ENCODE measurements at regions not wholly inside any gene's neighbourhood (a gene's known extent, or its start where the extent isn't known, plus 50 kb on each side); places are given as distances from the start of the nearest gene placed in this dataset.
A peak's percentile ranks its signal among the peaks of the same experiment; 100 is the strongest.

DNA sequence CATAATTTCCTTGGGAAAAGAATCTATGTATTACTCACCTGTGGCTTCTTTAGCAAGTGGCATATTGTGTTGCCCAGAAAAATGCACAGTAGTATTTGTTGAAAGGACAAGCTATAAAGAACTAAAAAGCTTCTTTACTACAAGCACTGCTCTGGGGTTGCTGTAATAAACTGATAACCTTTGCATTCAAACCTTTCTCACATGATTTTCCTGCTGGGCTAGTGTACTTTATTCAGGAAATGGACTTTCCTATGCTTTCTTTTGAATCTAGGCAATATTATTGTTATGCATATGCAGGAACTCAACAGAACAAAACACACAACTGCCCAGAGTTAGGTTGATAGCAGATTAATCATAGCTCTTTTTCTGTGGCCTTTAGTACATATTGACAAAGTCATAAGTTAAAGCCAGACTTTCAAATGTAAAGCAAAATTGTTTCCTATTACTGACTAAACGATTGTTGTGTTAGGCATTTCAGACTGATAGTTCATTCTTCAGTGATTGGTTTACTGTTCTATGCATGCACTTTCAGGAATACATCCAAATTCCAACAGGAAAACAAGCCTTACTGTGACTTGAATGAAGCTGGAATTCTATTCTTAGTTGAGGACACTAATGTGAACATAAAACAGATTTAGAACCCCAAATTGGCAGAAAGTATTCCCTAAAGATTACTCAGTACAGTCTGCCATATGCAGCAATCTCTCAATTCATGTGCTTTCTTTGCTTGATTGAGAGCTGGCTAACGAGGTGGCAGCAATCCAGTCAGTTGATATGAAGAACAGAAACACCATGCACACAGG, 564.3 kb upstream of the NEGR1 start:
- no peaks in the 10 kb centered on the region for H3K27me3 ChIP-seq (ENCODE audit: control insufficient read depth, insufficient read depth, low read length)
- no peaks in the 10 kb centered on the region for H3K36me3 ChIP-seq (ENCODE audit: control insufficient read depth, insufficient read depth, low read length)
- H3K27ac ChIP-seq (ENCODE audit: low read length) = no peak overlapping the region
- peak; percentile 47 for DNase-seq
- H3K4me3 ChIP-seq (ENCODE audit: low read length) = no peak overlapping the region
- H3K9me3 ChIP-seq (replicated peaks; ENCODE audit: control insufficient read depth, low read depth, low read length) = no peaks in the 10 kb centered on the region
- H3K4me1 ChIP-seq (ENCODE audit: control insufficient read depth, insufficient read depth, low read length) = no peaks in the 10 kb centered on the region
- no CpG with 5 or more reads among the region's 2 CpGs for WGBS (ENCODE audit: insufficient coverage)

DNA sequence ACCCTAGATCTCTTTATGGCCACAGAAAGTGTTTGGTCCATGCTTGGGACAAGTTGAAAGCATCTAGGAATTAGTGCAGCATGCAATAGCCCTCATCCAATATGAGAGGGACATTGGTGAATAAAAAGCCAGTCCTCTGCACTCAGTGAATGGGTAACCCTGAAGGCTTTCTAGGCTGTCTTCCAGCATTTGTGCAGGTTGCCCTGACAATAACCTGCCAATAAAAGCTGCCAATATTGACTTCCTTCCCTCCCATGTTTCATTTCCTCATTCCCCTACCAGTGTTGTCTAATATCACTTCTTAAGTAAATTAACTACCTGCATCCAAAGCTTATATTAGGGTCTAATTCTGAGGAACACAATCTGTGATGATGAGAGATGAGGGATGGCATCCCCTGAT, 563.6 kb upstream of the NEGR1 start:
- H3K27ac ChIP-seq (ENCODE audit: low read length) = no peak overlapping the region
- H3K36me3 ChIP-seq (ENCODE audit: control insufficient read depth, insufficient read depth, low read length) = no peaks in the 10 kb centered on the region
- no peaks in the 10 kb centered on the region for H3K4me1 ChIP-seq (ENCODE audit: control insufficient read depth, insufficient read depth, low read length)
- DNase-seq = no peak
- H3K27me3 ChIP-seq (ENCODE audit: control insufficient read depth, insufficient read depth, low read length) = no peaks in the 10 kb centered on the region
- H3K4me3 ChIP-seq (ENCODE audit: low read length) = no peak overlapping the region
- H3K9me3 ChIP-seq (replicated peaks; ENCODE audit: control insufficient read depth, low read depth, low read length) = no peaks in the 10 kb centered on the region

DNA sequence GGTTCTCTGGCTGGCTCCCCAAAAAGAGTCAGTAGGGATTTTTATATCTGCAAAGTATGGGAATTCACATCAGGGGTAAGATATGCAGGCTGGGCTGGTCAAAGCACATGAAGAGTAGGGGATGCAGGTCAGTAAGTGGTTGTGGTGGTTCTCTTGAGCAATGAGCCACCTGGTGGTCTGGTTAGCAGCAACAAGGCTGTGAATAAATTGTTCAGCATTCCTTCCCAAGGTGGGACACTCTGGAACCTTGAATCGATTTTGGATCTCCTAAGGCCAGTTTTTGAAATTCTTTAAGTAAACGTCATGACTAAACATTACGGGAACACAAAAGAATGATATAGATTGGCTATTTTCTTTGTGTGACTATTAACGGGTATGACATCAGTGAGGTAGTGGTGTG, 563.0 kb upstream of the NEGR1 start:
- H3K27ac ChIP-seq (ENCODE audit: low read length) = no peak overlapping the region
- peak; percentile 4 for DNase-seq
- no peaks in the 10 kb centered on the region for H3K4me1 ChIP-seq (ENCODE audit: control insufficient read depth, insufficient read depth, low read length)
- H3K27me3 ChIP-seq (ENCODE audit: control insufficient read depth, insufficient read depth, low read length) = no peaks in the 10 kb centered on the region
- no peak overlapping the region for H3K4me3 ChIP-seq (ENCODE audit: low read length)
- no peaks in the 10 kb centered on the region for H3K9me3 ChIP-seq (replicated peaks; ENCODE audit: control insufficient read depth, low read depth, low read length)
- WGBS (ENCODE audit: insufficient coverage) = 84% methylated on average over 4 of the region's 4 CpGs
- no peaks in the 10 kb centered on the region for H3K36me3 ChIP-seq (ENCODE audit: control insufficient read depth, insufficient read depth, low read length)

DNA sequence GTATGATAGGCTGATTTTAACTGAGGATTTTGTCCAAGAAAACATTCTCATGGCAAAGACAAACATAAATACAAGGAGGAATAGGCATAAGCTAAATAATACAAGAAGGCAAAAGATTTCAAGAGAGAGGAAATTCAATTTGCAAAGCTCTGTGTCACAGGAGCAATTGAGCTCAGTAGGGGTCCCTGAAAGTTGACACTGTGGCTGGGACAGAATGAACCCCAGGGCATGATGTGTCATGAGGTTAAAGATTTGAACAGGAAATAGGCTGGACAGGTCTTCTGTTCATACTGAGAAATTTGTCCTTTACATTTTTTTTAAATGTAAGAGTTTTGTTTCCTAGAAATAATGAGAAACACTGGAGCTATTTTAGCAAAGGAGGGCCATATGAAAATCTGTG, 555.4 kb upstream of the NEGR1 start:
- no peak for DNase-seq
- H3K27me3 ChIP-seq (ENCODE audit: control insufficient read depth, insufficient read depth, low read length) = no peaks in the 10 kb centered on the region
- H3K4me1 ChIP-seq (ENCODE audit: control insufficient read depth, insufficient read depth, low read length) = no peaks in the 10 kb centered on the region
- H3K36me3 ChIP-seq (ENCODE audit: control insufficient read depth, insufficient read depth, low read length) = no peaks in the 10 kb centered on the region
- peaks cover 2% of the 10 kb centered on the region for H3K9me3 ChIP-seq (replicated peaks; ENCODE audit: control insufficient read depth, low read depth, low read length)
- H3K4me3 ChIP-seq (ENCODE audit: low read length) = no peak overlapping the region
- no peak overlapping the region for H3K27ac ChIP-seq (ENCODE audit: low read length)

DNA sequence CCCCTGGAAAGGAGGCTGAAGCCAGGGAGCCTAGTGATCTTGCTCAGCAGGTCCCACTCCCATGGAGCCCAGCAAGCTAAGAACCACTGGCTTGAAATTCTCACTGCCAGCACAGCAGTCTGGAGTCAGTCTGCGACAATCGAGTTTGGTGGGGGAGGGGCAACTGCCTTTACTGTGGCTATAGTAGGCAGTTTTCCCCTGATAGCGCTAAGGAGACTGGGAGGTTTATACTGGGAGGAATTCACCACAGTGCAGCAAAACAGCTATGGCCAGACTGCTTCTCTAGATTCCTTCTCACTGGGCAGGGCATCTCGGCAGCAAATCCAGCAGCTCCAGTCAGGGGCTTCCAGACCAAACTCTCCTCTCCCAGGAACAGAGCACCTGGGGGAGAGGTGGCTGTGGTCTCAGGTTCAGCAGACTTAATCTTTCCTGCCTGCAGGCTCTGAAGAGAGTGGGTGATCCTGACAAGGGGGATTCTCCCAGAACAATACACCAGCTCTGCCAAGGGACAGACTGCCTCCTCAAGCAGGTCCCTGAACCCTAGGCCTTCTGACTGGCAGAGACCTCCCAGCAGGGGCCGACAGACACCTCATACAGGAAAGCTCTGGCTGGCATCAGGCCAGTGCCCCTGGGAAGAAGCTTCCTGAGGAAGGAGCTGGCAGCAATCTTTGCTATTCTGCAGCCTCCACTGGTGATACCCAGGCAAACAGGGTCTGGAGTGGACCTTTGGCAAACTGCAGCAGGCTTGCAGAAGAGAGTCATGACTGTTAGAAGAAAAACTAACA, 548.5 kb upstream of the NEGR1 start:
- no peaks in the 10 kb centered on the region for H3K27me3 ChIP-seq (ENCODE audit: control insufficient read depth, insufficient read depth, low read length)
- no peak for DNase-seq
- no peaks in the 10 kb centered on the region for H3K4me1 ChIP-seq (ENCODE audit: control insufficient read depth, insufficient read depth, low read length)
- H3K4me3 ChIP-seq (ENCODE audit: low read length) = no peak overlapping the region
- 89% methylated on average over 3 of the region's 5 CpGs for WGBS (ENCODE audit: insufficient coverage)
- peaks cover 14% of the 10 kb centered on the region for H3K9me3 ChIP-seq (replicated peaks; ENCODE audit: control insufficient read depth, low read depth, low read length)
- H3K27ac ChIP-seq (ENCODE audit: low read length) = no peak overlapping the region
- H3K36me3 ChIP-seq (ENCODE audit: control insufficient read depth, insufficient read depth, low read length) = no peaks in the 10 kb centered on the region

DNA sequence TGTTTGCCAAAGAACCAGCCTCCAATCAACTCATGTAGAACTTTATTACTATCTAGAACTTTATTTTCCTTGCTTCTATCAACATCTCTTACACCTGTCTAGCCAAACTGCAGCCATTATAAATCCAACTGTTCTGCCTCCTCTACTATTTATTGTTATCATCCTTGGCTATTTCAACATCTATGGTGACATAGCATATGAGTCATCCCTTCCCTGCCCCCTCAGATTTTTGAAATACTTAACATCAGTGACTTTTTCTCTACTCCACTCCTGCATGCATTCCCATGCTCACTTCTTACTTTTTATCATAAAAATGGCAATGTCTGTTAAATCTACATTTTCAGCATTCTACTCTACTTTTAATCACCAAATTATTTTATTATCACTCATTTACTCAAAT, 544.9 kb upstream of the NEGR1 start:
- DNase-seq = no peak
- Histone ChIP-seq H3K9me3 (replicated peaks; ENCODE audit: control insufficient read depth, low read depth, low read length) (peaks cover 15% of the 10 kb centered on the region), H3K4me3 (ENCODE audit: low read length) (no peak overlapping the region), H3K36me3 (ENCODE audit: control insufficient read depth, insufficient read depth, low read length) (no peaks in the 10 kb centered on the region), H3K27me3 (ENCODE audit: control insufficient read depth, insufficient read depth, low read length) (no peaks in the 10 kb centered on the region), H3K27ac (ENCODE audit: low read length) (no peak overlapping the region), H3K4me1 (ENCODE audit: control insufficient read depth, insufficient read depth, low read length) (no peaks in the 10 kb centered on the region)

DNA sequence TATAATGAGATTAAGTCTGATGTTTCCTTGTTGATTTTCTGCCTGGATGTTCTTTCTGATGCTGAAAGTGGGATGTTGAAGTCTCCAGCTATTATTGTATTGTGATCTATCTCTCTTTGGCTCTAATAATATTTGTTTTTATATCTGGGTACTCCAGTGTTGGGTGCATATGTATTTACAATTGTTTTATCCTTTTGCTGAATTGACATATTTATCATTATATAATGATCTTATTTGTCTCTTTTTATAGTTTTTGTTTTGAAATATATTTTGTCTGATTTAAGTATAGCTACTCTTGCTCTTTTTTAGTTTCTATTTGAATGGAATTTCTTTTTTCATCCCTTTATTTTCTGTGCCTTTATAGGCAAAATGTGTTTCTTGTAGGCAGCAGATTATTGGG, 522.2 kb upstream of the NEGR1 start:
- peaks cover 21% of the 10 kb centered on the region for H3K9me3 ChIP-seq (replicated peaks; ENCODE audit: control insufficient read depth, low read depth, low read length)
- no peak for DNase-seq
- no peaks in the 10 kb centered on the region for H3K4me1 ChIP-seq (ENCODE audit: control insufficient read depth, insufficient read depth, low read length)
- no peaks in the 10 kb centered on the region for H3K36me3 ChIP-seq (ENCODE audit: control insufficient read depth, insufficient read depth, low read length)
- no peaks in the 10 kb centered on the region for H3K27me3 ChIP-seq (ENCODE audit: control insufficient read depth, insufficient read depth, low read length)
- no peak overlapping the region for H3K4me3 ChIP-seq (ENCODE audit: low read length)
- no peak overlapping the region for H3K27ac ChIP-seq (ENCODE audit: low read length)

DNA sequence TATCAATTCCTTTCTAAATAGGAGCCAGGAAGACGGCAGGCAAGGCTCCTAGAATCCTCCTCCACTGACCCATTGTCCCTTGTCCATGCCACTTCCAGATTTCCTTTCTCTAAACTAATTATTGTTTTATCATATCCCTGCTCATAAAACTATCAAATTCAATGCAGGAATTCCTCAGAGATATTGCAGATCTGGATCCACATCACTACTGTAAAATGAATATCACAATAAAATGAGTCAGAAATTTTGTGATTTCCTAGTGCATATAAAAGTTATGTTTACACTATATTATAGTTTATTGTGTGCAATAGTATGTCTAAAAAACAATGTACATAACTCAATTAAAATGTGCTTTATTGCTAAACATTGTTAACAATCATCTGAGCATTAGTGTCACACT, 498.7 kb upstream of the NEGR1 start:
- no peaks in the 10 kb centered on the region for H3K36me3 ChIP-seq (ENCODE audit: control insufficient read depth, insufficient read depth, low read length)
- WGBS (ENCODE audit: insufficient coverage) = 50% methylated on average over 1 of the region's 1 CpG
- no peaks in the 10 kb centered on the region for H3K27me3 ChIP-seq (ENCODE audit: control insufficient read depth, insufficient read depth, low read length)
- no peak for DNase-seq
- H3K4me1 ChIP-seq (ENCODE audit: control insufficient read depth, insufficient read depth, low read length) = no peaks in the 10 kb centered on the region
- no peak overlapping the region for H3K4me3 ChIP-seq (ENCODE audit: low read length)
- H3K27ac ChIP-seq (ENCODE audit: low read length) = no peak overlapping the region
- no peaks in the 10 kb centered on the region for H3K9me3 ChIP-seq (replicated peaks; ENCODE audit: control insufficient read depth, low read depth, low read length)

DNA sequence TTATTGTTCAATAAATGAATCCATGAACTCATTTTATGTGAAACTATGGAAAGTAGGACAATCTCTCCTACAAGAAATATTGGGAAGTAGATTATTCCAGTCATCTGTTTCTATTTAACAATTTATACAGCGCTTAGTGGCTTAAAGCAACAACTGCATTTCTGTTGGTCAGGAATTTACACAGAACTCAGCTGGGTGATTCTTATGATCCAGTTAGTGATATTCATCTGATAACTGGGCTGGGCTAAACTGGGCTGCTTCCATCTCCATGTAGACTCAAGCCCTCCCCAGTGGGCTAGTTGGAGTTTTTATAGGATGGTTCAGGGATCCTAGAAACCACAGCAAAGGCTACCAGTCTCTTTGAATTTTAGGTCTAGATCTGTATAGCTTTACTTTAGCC, 497.9 kb upstream of the NEGR1 start:
- Histone ChIP-seq H3K4me1 (ENCODE audit: control insufficient read depth, insufficient read depth, low read length) (no peaks in the 10 kb centered on the region), H3K36me3 (ENCODE audit: control insufficient read depth, insufficient read depth, low read length) (no peaks in the 10 kb centered on the region), H3K4me3 (ENCODE audit: low read length) (no peak overlapping the region), H3K27me3 (ENCODE audit: control insufficient read depth, insufficient read depth, low read length) (no peaks in the 10 kb centered on the region), H3K27ac (ENCODE audit: low read length) (no peak overlapping the region), H3K9me3 (replicated peaks; ENCODE audit: control insufficient read depth, low read depth, low read length) (no peaks in the 10 kb centered on the region)
- peak; percentile 46 for DNase-seq
- no CpG with 5 or more reads among the region's 1 CpG for WGBS (ENCODE audit: insufficient coverage)

DNA sequence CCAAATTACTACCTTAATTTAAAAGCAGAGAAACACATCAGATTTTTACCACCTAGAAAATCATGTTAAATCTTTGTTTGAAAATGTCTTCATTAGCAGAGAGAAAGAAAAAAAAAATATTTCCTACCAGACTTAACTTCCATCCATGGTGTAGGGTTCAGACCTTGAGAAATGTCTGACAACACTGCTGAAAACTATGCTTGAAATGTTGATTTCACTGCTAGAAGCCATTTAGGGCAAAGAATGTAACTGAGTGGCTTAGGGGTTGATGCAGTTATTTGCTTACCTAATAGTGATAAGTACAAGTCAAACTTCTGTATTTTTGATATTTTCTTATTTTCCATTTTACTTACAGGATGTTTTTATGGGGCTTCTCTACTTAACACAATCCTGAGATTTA, 495.6 kb upstream of the NEGR1 start:
- no peak overlapping the region for H3K4me3 ChIP-seq (ENCODE audit: low read length)
- H3K9me3 ChIP-seq (replicated peaks; ENCODE audit: control insufficient read depth, low read depth, low read length) = no peaks in the 10 kb centered on the region
- no peak for DNase-seq
- no peaks in the 10 kb centered on the region for H3K27me3 ChIP-seq (ENCODE audit: control insufficient read depth, insufficient read depth, low read length)
- no peaks in the 10 kb centered on the region for H3K4me1 ChIP-seq (ENCODE audit: control insufficient read depth, insufficient read depth, low read length)
- no peak overlapping the region for H3K27ac ChIP-seq (ENCODE audit: low read length)
- H3K36me3 ChIP-seq (ENCODE audit: control insufficient read depth, insufficient read depth, low read length) = no peaks in the 10 kb centered on the region

DNA sequence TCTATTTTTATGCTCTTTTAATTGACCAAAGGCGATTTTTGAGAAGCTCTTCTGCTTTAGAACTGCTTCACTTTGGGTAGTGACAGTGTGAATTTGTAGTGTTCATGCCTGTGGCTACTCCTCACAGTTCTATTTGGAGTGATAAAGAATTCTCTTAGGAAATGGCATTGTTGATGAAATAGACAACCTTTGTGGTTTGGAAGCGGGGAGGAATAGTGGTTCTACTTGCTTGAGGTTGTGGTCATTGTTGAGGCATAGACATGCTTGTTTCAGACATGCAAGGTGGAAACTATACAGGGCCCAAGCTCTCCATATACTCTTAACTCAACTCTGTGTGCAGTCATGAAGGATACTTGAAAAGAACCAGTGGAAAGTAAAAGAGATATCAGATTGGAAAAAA, 481.1 kb upstream of the NEGR1 start:
- DNase-seq = no peak
- WGBS (ENCODE audit: insufficient coverage) = 100% methylated on average over 1 of the region's 2 CpGs

More for the DNA sequence above, 481.1 kb upstream of the NEGR1 start:
- H3K4me3 ChIP-seq (ENCODE audit: low read length) = no peak overlapping the region
- no peaks in the 10 kb centered on the region for H3K4me1 ChIP-seq (ENCODE audit: control insufficient read depth, insufficient read depth, low read length)
- no peaks in the 10 kb centered on the region for H3K27me3 ChIP-seq (ENCODE audit: control insufficient read depth, insufficient read depth, low read length)
- no peak overlapping the region for H3K27ac ChIP-seq (ENCODE audit: low read length)
- no peaks in the 10 kb centered on the region for H3K9me3 ChIP-seq (replicated peaks; ENCODE audit: control insufficient read depth, low read depth, low read length)
- no peaks in the 10 kb centered on the region for H3K36me3 ChIP-seq (ENCODE audit: control insufficient read depth, insufficient read depth, low read length)
